ENCODE measurements at regions not wholly inside any gene's neighbourhood (a gene's known extent, or its start where the extent isn't known, plus 50 kb on each side); places are given as distances from the start of the nearest gene placed in this dataset.
"Not testable (repeated sequence)": the region's sequence is repeated elsewhere in the genome, so short reads cannot be mapped to it uniquely, and the experiment has no call there.

GRCh38 chr7:115208710-115209560, 287.0 kb downstream of the MDFIC start:
- no peaks in the 10 kb centered on the region for H3K9me3 ChIP-seq
- no peak overlapping the region for H3K27ac ChIP-seq
- no peaks in the 10 kb centered on the region for H3K4me1 ChIP-seq
- no peak overlapping the region for H3K4me3 ChIP-seq
- ATAC-seq (no peak), DNase-seq (no peak)
- 82% methylated on average over 6 of the region's 6 CpGs for WGBS (ENCODE audit: insufficient coverage, low coverage, low lambda C conversion rate, missing lambda C conversion rate)
- intact Hi-C loops (cut with DNase I), result no loop called here
- no peaks in the 10 kb centered on the region for H3K36me3 ChIP-seq
- TF ChIP-seq, protein P1, sequence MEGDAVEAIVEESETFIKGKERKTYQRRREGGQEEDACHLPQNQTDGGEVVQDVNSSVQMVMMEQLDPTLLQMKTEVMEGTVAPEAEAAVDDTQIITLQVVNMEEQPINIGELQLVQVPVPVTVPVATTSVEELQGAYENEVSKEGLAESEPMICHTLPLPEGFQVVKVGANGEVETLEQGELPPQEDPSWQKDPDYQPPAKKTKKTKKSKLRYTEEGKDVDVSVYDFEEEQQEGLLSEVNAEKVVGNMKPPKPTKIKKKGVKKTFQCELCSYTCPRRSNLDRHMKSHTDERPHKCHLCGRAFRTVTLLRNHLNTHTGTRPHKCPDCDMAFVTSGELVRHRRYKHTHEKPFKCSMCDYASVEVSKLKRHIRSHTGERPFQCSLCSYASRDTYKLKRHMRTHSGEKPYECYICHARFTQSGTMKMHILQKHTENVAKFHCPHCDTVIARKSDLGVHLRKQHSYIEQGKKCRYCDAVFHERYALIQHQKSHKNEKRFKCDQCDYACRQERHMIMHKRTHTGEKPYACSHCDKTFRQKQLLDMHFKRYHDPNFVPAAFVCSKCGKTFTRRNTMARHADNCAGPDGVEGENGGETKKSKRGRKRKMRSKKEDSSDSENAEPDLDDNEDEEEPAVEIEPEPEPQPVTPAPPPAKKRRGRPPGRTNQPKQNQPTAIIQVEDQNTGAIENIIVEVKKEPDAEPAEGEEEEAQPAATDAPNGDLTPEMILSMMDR (IDR thresholded peaks at IDR 0.05), result no peak
- TF ChIP-seq POLR2A (IDR thresholded peaks at IDR 0.05), result no peak
- no peaks in the 10 kb centered on the region for H3K27me3 ChIP-seq

- H3K27ac ChIP-seq; H3K36me3 ChIP-seq; H3K4me1 ChIP-seq; H3K27me3 ChIP-seq; DNase-seq; ATAC-seq; H3K4me3 ChIP-seq; H3K9me3 ChIP-seq; intact Hi-C loops (cut with DNase I): not testable (repeated sequence)
- no CpG with 5 or more reads among the region's 2 CpGs for WGBS (ENCODE audit: insufficient coverage, low coverage, low lambda C conversion rate, missing lambda C conversion rate)
These were observed 284.5 kb downstream of the MDFIC start for GRCh38 chr7:115206374-115206773.

DNA sequence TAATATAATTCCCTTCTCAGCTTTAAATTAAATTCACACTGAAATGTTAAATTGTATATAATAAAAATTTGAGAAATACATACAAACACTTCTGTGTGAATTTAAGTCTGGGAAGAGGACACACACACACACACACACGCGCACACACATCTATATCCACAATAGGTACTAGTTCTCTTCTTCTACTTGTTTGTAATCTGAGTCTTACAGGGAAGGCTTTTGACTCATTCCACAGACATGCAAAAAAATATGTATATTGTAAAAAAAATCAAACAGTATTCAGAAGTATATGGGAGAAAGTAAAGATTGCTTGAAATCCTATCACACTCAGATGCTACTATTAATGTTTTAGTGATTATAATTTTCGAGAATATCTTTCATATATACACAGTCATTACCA, 276.2 kb downstream of the MDFIC start:
- ATAC-seq (no peak), DNase-seq (no peak)
- Histone ChIP-seq H3K9me3 (no peaks in the 10 kb centered on the region), H3K27ac (no peak overlapping the region), H3K36me3 (no peaks in the 10 kb centered on the region), H3K4me1 (no peaks in the 10 kb centered on the region), H3K27me3 (no peaks in the 10 kb centered on the region), H3K4me3 (no peak overlapping the region)
- WGBS (ENCODE audit: insufficient coverage, low coverage, low lambda C conversion rate, missing lambda C conversion rate), result 92% methylated on average over 3 of the region's 3 CpGs
- intact Hi-C loops (cut with DNase I), result no loop called here
- TF ChIP-seq POLR2A (IDR thresholded peaks at IDR 0.05), result no peak
- TF ChIP-seq, protein P1 (IDR thresholded peaks at IDR 0.05), result no peak

GRCh38 chr7:115195208-115195607, 273.3 kb downstream of the MDFIC start:
- H3K9me3 ChIP-seq, result no peaks in the 10 kb centered on the region
- DNase-seq (no peak), ATAC-seq (no peak)
- TF ChIP-seq, protein P1 (IDR thresholded peaks at IDR 0.05), result no peak
- no peak overlapping the region for H3K27ac ChIP-seq
- no peak overlapping the region for H3K4me3 ChIP-seq
- 50% methylated on average over 2 of the region's 2 CpGs for WGBS (ENCODE audit: insufficient coverage, low coverage, low lambda C conversion rate, missing lambda C conversion rate)
- intact Hi-C loops (cut with DNase I), result no loop called here
- no peaks in the 10 kb centered on the region for H3K27me3 ChIP-seq
- H3K4me1 ChIP-seq, result no peaks in the 10 kb centered on the region
- H3K36me3 ChIP-seq, result no peaks in the 10 kb centered on the region

DNA sequence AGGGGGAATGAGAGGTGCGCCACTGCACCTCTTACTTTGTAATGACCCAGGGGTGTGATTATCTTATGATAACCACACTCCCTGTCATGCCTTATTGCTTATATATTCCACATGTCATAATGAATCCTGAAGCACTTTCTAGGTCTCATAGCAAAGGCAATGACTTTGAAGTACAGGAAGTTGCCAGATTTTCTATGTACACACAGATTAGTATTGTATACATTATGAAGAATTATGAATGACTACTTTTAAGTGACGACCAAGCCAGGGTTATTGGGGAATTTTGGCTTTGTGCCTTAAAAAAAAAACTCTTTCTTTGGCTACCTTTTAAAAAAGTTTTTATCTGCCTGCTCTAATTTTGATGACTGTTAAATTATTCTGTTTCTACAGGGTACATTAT, 269.6 kb downstream of the MDFIC start:
- Histone ChIP-seq H3K4me1 (no peaks in the 10 kb centered on the region), H3K36me3 (no peaks in the 10 kb centered on the region), H3K4me3 (no peak overlapping the region), H3K9me3 (no peaks in the 10 kb centered on the region), H3K27ac (no peak overlapping the region), H3K27me3 (no peaks in the 10 kb centered on the region)
- DNase-seq (no peak), ATAC-seq (no peak)
- no peak for TF ChIP-seq POLR2A (IDR thresholded peaks at IDR 0.05)
- TF ChIP-seq, protein P1 (IDR thresholded peaks at IDR 0.05), result no peak
- WGBS (ENCODE audit: insufficient coverage, low coverage, low lambda C conversion rate, missing lambda C conversion rate), result 62% methylated on average over 2 of the region's 2 CpGs
- intact Hi-C loops (cut with DNase I), result no loop called here

All from right lobe of liver (tissue), 6 donors.